ENCODE measurements at regions not wholly inside any gene's neighbourhood (a gene's known extent, or its start where the extent isn't known, plus 50 kb on each side); places are given as distances from the start of the nearest gene placed in this dataset.

- Histone ChIP-seq H3K4me3 (no peak overlapping the region), H3K27ac (no peak overlapping the region), H3K27me3 (no peaks in the 10 kb centered on the region), H3K4me1 (no peaks in the 10 kb centered on the region), H3K36me3 (no peaks in the 10 kb centered on the region), H3K9me3 (no peaks in the 10 kb centered on the region)
- intact Hi-C loops (cut with DNase I; ENCODE audit: low total_unique reads) (no loop called here), in situ Hi-C loops (cut with MboI; ENCODE audit: low pct_ligation_motif_present in 1 of 4, low pct_unique_long_range_greater_than_20kb in 1 of 4, low sequenced_read_pairs in 3 of 4) (no loop called here)
- TF ChIP-seq CTCF (IDR thresholded peaks at IDR 0.05) (no peak), POLR2A (IDR thresholded peaks at IDR 0.05) (no peak), EP300 (IDR thresholded peaks at IDR 0.05; ENCODE audit: low read depth) (no peak), POLR2AphosphoS5 (IDR thresholded peaks at IDR 0.05) (no peak)
- WGBS, 2 donors (ENCODE audit: low coverage in 1 of 2), result 61 to 79% methylated on average over 2 to 3 of the region's 3 CpGs
- DNase-seq, result no peak
These were observed 1734.4 kb downstream of the LRRC4C start for GRCh38 chr11:39725081-39725480.

- no peak overlapping the region for H3K27ac ChIP-seq
- H3K9me3 ChIP-seq, result no peaks in the 10 kb centered on the region
- intact Hi-C loops (cut with DNase I; ENCODE audit: low total_unique reads), result no loop called here
- H3K27me3 ChIP-seq, result no peaks in the 10 kb centered on the region
- H3K4me1 ChIP-seq, result no peaks in the 10 kb centered on the region
- TF ChIP-seq POLR2A (IDR thresholded peaks at IDR 0.05), result no peak
- TF ChIP-seq CTCF (IDR thresholded peaks at IDR 0.05), result no peak
- TF ChIP-seq EP300 (IDR thresholded peaks at IDR 0.05; ENCODE audit: low read depth), result no peak
- no peak for TF ChIP-seq POLR2AphosphoS5 (IDR thresholded peaks at IDR 0.05)
- no peaks in the 10 kb centered on the region for H3K36me3 ChIP-seq
- 28 to 48% methylated on average over 4 of the region's 4 CpGs for WGBS, 2 donors (ENCODE audit: low coverage in 1 of 2)
- in situ Hi-C loops (cut with MboI; ENCODE audit: low pct_ligation_motif_present in 1 of 4, low pct_unique_long_range_greater_than_20kb in 1 of 4, low sequenced_read_pairs in 3 of 4), result no loop called here
- no peak overlapping the region for H3K4me3 ChIP-seq
- DNase-seq, result no peak
These were observed 1735.0 kb downstream of the LRRC4C start for GRCh38 chr11:39724404-39724803.

GRCh38 chr11:39712581-39712980 lies 1746.9 kb downstream of the LRRC4C start:
- Histone ChIP-seq H3K27ac (no peak overlapping the region), H3K36me3 (no peaks in the 10 kb centered on the region), H3K9me3 (no peaks in the 10 kb centered on the region), H3K4me3 (no peak overlapping the region), H3K27me3 (no peaks in the 10 kb centered on the region), H3K4me1 (no peaks in the 10 kb centered on the region)
- no peak for TF ChIP-seq POLR2A (IDR thresholded peaks at IDR 0.05)
- no peak for TF ChIP-seq EP300 (IDR thresholded peaks at IDR 0.05; ENCODE audit: low read depth)
- no peak for TF ChIP-seq CTCF (IDR thresholded peaks at IDR 0.05)
- TF ChIP-seq POLR2AphosphoS5 (IDR thresholded peaks at IDR 0.05), result no peak
- intact Hi-C loops (cut with DNase I; ENCODE audit: low total_unique reads) (no loop called here), in situ Hi-C loops (cut with MboI; ENCODE audit: low pct_ligation_motif_present in 1 of 4, low pct_unique_long_range_greater_than_20kb in 1 of 4, low sequenced_read_pairs in 3 of 4) (no loop called here)
- 67 to 72% methylated on average over 2 of the region's 2 CpGs for WGBS, 2 donors (ENCODE audit: low coverage in 1 of 2)
- DNase-seq, result no peak

- no peaks in the 10 kb centered on the region for H3K36me3 ChIP-seq
- no peaks in the 10 kb centered on the region for H3K27me3 ChIP-seq
- DNase-seq, result no peak
- intact Hi-C loops (cut with DNase I; ENCODE audit: low total_unique reads) (no loop called here), in situ Hi-C loops (cut with MboI; ENCODE audit: low pct_ligation_motif_present in 1 of 4, low pct_unique_long_range_greater_than_20kb in 1 of 4, low sequenced_read_pairs in 3 of 4) (no loop called here)
- no peaks in the 10 kb centered on the region for H3K4me1 ChIP-seq
- H3K27ac ChIP-seq, result no peak overlapping the region
- H3K9me3 ChIP-seq, result no peaks in the 10 kb centered on the region
- no peak for TF ChIP-seq CTCF (IDR thresholded peaks at IDR 0.05)
- no peak for TF ChIP-seq POLR2AphosphoS5 (IDR thresholded peaks at IDR 0.05)
- TF ChIP-seq POLR2A (IDR thresholded peaks at IDR 0.05), result no peak
- TF ChIP-seq EP300 (IDR thresholded peaks at IDR 0.05; ENCODE audit: low read depth), result no peak
- no peak overlapping the region for H3K4me3 ChIP-seq
- 45 to 58% methylated on average over 1 of the region's 1 CpG for WGBS, 2 donors (ENCODE audit: low coverage in 1 of 2)
These were observed 1768.6 kb downstream of the LRRC4C start for GRCh38 chr11:39690856-39691255.

Data from transverse colon (tissue), 4 donors.